Thyroid gland (tissue), 4 donors: ENCODE measurements at regions not wholly inside any gene's neighbourhood (a gene's known extent, or its start where the extent isn't known, plus 50 kb on each side); places are given as distances from the start of the nearest gene placed in this dataset.

Experiments
- POLR2A ChIP-seq, 2 donors: fragments of 450-650 bp; IDR thresholded peaks; one replicate each; pipeline ENCODE4 v1.6.1; 2017; ENCODE audit warnings: antibody characterized with exemption in 2 of 2, mild to moderate bottlenecking in 2 of 2, moderate library complexity in 1 of 2
- TF ChIP-seq, protein P1 (sequence below), 6 experiments: fragments of 200-600 bp in 3 of 6; fragments of 450-650 bp in 3 of 6; sonication (generic) in 3 of 6; IDR thresholded peaks; one replicate each; pipeline ENCODE4 v1.5.1; 2016 to 2019; ENCODE audit warnings: antibody characterized with exemption in 6 of 6, mild to moderate bottlenecking in 2 of 6, inconsistent platforms in 1 of 6, moderate library complexity in 1 of 6

DNA sequence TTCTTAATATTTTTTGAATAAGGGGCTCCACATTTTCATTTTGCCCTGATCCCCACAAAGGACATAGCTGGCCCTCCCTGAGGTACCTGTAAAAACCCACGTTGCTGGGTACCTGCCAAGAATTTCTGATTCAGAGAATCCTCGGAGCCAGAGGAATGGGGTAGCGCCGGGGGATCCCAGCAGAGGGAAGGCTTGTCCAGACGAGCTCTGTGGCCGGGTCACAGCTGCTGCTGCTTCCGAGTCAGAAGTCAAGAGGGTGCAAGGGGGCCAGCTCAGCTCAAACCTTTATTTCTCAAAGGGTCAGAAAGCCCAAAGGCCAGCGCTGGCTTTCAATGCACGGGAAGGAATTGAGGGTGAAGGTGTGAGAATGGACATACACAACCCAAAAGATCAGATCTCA lies 68.9 kb upstream of the SDK2 start:
- TF ChIP-seq, protein P1, sequence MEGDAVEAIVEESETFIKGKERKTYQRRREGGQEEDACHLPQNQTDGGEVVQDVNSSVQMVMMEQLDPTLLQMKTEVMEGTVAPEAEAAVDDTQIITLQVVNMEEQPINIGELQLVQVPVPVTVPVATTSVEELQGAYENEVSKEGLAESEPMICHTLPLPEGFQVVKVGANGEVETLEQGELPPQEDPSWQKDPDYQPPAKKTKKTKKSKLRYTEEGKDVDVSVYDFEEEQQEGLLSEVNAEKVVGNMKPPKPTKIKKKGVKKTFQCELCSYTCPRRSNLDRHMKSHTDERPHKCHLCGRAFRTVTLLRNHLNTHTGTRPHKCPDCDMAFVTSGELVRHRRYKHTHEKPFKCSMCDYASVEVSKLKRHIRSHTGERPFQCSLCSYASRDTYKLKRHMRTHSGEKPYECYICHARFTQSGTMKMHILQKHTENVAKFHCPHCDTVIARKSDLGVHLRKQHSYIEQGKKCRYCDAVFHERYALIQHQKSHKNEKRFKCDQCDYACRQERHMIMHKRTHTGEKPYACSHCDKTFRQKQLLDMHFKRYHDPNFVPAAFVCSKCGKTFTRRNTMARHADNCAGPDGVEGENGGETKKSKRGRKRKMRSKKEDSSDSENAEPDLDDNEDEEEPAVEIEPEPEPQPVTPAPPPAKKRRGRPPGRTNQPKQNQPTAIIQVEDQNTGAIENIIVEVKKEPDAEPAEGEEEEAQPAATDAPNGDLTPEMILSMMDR (IDR thresholded peaks at IDR 0.05) = no peak
- no peak for TF ChIP-seq POLR2A (IDR thresholded peaks at IDR 0.05)
